ENCODE measurements at regions not wholly inside any gene's neighbourhood (a gene's known extent, or its start where the extent isn't known, plus 50 kb on each side); places are given as distances from the start of the nearest gene placed in this dataset.
A peak's percentile ranks its signal among the peaks of the same experiment; 100 is the strongest.

DNA sequence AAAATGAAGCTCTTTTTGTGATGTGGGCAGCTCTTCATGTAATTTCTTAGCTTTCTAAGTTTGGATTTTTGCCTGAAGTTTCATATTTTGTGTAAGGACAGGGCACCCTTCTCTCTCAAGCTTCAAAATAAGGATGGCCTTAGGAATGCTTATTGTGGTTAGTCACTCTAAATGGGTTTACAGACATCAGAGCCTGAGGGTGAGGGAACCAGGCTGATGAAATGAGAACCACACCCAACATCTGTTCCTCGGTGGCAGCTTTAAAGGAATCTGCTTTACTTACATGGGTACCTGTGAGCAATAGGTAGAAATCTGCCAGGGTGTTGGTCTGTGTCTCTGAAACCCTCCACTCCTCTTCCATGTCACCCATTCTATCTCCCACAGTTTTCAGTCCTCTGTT is 174.3 kb downstream of the EMX2 start:
- DNase-seq (ENCODE audit: low spot score), result no peak

DNA sequence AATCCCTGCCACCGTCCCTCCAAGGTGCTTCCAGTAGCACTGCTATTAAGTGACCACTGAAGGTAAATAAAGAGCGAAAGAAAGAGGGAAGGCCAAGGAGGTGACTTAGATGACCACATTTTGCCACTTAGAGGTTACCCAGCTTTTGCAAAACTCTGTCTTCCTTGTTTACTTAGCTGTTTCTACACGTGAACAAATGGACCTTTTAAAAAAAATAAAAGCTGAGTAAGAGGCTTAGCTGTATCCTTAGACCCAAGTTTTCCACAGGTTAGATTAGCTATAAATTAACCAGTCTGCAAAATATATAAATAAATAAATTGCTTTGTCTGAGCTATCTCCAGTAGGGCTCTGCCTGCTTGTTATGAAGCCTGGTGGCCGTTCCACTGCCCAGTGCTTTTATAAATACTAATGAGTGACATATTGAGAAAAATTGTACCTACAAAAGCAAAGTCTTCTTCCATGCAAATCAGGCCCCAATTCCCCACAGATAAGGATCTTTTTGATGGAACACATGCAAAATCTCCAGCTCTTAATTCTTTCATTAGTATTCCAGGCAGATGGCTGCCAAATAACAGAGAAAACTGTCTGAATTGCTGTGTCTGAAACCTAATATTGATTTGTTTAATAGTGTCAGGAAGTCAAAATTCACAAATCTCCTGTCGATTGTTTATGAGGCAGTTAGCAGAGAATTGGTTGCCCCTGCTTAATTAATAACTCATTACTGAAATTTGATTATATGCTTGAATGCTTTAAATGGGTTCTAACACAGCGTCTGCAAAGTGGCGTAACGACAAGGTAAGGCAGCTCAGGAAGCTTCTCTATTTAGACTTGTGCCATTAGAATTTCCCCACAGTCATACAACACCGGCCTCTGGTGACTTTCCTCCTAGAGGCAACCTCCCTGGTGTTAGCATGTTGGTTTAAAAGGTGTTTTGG is 176.7 kb downstream of the EMX2 start:
- DNase-seq (ENCODE audit: low spot score), result no peak

DNA sequence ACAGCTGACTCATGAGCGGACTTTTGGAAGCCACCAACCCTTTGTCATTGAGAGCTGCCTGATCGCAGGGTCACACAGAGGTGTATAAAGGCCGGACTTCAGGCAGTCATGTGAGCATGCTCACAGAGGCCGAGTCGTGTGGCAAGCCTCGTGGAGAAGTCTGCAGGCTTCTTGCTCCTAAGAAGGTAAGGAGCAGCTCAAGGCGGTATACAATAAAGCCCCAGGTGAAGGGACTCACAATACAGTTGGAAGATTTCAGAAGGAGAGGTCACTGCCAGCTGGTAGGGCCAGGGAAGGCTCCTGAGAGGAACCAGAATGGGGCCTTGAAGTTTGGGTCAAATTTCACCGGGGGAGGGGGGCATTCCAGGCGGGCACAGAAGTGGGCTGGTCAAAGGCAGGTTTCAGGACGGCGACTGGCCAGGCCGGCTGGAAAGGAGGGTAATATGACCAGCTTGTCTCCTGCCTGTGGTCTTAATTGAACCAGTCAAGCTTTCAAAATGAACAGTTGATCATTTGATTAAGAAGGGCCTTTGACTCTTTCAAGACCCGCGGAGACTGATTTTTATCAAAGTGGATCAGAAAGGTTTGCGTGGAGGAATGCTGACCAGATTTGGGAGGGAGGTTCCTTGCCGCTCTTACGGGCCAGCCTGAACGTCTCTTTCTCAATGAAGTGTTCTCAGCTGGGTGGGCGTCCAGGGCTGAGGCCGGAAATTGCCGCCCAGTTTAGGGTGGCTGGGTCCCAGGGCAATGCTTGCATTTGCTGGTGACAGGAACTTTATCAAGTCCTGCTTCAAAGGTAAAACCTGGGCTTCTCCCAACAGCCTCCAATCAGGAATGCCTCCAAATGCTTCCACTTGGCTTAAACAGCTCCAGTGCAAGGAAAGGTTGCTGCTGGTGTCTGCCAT is 178.6 kb downstream of the EMX2 start:
- no peak for DNase-seq (ENCODE audit: low spot score)

DNA sequence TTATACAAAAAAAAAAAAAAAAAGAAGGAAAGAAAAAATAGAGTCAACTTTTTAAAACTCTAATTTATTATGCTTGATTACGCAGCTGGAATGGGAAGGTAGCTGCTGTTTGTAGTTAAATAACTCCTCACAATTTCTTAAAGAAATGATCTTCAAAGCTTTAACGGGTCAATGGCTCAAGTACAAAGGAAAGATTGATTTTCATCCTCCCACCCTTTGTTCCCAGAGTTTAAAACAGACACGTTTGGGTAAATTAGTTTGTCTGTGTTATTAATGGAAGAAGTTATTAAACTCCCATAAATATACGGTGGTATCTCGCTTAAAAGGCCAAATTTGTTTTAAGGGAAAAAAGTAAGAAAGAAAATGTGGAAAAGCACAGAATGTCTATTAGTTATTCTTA is 179.3 kb downstream of the EMX2 start:
- no peak for DNase-seq (ENCODE audit: low spot score)

DNA sequence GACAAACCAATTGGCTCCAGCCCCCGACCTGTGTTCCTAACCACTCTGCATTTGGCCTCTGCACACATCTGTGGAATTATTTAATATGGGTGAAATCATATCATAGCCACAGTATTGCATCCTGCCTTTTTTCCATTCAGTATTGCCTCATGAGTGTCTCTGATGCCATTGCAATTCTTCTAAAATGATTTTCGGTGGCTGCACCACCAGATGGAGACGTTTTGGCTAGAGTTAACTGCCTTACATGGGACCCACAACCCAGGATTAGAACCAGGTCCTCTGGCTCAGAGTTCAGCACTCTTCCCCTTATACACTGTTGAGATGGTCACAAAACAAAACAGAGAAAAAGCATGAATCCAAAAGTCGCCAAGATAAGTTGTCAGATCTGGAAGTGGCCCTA is 180.8 kb downstream of the EMX2 start:
- DNase-seq (ENCODE audit: low spot score), result no peak

DNA sequence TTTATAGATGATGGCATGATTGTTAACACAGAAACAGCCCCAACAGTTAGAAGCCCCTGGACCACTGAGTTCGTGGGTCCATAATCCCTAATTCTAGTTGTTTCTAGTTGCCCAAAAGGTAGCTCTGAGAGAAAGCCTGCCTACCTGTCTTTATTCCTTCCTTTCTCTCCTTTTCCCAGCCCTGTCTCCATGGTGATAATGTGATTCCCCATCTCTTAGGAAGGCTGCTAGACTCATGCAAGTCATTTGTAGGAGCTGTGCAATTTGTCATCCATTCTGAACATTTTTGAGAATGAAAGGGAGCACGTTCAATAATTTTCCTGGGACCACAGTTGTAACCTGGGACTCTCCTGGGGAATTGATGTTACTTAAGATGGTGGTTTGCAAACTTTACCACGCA is 183.4 kb downstream of the EMX2 start:
- no peak for DNase-seq (ENCODE audit: low spot score)

DNA sequence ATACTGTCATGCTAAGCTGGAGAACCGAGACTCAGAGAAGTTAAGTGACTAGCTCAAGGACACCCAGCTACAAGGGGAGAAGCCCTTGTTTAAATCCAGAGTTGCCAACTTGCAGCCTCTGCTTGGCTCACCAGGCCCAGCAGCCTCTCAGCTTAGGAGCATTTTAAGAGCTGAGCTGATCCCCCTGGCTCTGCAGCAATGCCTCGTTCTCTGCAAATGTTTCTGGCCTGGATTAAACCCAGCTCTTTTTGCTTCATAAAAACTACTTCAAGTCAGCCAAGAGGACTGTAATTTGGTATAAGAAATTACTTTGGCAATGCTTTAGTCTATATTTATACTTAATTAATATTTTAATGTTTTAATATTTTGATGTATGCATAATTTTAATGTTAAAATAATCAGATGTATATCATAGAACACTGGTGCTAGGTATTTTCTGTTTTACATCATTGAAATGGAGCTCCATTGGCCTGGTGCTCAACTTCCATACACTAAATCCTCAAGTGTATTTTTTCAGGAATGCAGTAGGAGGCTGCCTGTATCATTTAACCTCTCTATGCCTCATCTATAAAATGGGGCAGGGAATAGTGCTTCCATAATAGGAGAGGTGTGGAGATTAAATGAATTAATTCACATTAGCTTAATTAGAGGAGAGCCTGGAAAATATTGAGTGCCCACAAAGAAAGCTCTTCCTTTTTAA is 184.2 kb downstream of the EMX2 start:
- peak; percentile 87 for DNase-seq (ENCODE audit: low spot score)

DNA sequence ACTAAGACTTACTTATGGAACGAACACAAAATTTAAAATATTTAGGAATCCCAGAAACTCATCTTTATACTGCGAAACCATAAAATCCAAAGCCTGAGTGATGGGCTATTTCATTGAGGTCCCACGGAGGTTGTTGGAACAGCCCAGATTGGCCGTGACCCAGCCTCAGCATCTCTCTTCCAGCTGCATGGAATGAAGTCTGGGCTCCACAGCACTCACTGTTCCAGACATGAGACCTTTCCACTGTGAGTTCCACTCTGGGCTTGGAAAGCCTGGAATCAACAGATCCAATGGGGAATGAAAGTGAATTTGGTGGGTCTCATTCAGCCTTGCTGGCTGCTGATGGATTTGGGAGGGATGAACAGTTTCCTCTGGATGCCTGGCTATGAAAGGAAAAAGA is 184.9 kb downstream of the EMX2 start:
- no peak for DNase-seq (ENCODE audit: low spot score)

DNA sequence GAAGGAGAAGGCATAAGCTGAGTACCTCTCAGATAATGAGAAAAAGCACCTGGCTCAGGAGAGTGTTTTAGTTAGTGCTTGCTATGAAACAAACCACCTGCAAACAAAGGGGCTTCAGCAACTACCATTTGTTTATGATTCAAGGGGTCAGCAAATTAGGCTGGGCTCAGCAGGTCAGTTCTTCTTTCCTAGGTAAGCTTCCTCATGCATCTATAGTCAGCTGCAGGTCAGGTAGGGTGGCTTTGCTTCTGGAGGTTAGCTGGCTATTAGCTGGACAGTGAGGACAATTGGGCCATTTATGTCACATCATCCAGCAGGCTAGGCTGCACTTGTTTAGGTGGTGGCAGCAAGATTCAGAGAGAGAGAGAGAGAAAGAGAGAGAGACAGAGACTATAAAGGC is 185.5 kb downstream of the EMX2 start:
- no peak for DNase-seq (ENCODE audit: low spot score)

DNA sequence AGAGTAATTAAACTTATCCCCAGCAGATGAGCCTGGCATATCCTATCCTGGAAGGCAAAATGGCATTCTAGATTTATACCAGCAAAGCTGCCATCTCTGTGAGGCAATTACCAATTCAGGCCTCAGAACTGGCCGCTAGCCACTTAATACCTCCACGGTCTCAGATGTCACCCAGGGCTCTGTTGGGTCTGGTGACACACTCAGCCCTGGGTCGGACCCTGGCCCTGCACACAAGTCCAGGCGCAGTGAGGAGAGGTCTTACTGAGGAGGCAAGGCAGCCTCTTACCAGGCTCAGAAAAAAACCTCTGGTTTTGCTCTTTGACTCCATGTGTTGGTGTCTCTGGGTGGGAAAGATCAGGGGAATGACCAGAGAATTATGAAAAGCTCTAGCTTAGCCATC is 186.6 kb downstream of the EMX2 start:
- DNase-seq (ENCODE audit: low spot score), result no peak

DNA sequence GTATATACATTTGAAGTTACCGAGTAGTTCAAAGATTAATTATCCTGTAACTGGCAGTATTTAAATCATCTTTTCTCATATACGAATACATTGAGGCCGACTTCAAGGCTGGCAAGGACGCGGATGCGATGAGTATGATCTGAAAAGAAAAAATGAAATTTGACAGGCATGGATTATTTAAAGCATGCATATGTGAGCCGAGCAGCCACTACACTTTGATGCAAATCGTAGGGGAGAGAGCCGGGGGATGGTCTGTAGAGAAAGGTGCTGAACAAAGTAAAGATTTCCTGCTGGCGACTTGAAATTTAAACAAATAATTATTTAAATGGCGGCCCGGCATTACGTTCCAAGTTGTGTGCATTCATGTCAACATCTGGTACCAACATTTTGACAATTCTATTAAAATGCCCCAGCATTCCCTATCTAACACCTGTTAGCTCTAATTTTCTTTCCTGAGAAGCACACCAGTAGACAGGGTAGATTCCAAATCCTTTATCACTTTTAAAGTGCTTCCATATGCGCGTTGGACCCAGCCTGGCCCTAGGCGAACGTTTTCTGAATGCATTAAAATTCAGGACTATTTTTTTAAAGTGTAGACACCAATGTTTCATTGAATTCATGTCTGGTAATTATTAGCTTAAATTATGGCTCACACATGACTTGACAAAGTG is 188.7 kb downstream of the EMX2 start:
- no peak for DNase-seq (ENCODE audit: low spot score)

DNA sequence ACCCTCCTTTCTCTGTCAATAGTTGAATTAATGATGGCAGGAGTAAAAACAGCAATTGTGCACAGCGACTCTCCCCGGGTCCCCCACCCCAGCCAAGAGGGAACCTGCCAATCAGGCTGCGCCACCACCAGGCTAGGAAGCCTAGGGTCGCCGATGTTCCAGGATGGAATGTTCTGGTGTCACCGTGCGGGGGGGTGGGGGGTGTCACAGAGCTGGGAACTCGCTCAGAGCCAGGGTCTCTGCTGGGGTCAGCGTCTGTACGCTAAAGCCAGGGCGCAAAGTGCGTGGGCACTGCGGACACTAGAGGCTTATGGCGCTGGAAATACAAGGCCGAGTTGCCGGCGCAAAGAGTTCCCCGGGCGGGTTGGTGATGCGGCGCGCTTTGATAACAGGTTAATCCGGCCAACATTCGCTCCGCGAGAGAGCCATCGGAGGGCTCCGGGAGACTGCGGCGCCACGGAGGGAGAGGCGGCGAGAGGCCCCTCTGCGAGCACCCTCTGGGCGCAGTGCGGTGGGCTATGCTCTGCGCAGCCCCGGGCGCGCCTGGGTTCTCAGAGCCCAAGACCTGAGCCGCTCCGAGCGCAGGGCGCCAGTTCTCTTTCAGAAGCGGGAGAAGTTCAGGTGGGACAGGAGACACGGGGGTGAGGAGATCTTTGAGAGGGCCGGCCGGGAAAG is 192.3 kb downstream of the EMX2 start:
- no peak for DNase-seq (ENCODE audit: low spot score)

DNA sequence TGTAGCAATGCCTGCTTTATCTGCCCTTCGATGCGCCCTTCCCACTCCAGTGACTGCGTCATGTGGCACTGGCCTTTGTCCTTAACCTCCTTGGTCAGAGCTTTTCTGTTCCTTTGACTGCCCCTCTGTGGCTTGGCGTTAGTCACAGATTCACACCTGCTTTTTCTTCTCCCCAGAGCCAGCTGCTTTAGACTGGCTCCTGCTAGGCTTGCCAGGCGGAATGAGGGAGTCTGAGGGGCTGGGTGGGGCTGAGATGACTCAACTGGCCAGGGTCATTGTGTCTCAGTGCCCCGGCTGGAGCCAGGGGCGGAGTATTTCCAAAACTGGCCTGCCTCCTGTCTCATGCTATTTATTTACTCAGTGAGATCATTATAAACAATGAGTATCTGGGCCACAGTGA is 194.1 kb downstream of the EMX2 start:
- DNase-seq (ENCODE audit: low spot score), result no peak

DNA sequence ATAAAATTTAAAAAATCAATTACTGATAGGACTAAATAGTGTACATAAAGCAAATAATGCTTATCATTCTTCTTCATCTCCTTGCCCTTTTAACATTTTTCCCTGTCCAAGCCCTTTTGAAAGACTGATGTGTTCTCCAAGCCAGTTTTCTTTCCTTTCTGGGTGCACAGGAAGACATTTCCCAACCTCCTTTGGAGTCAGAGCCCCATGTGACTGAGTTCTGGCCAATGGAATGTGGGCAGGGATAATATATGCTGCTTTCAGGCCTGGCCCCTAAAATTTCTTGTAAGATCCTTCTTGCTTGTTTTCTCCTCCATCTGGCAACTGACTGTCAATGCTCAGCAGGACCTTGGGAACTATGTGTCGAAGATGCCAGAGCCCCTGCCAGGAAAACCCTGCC is 197.5 kb downstream of the EMX2 start:
- no peak for DNase-seq (ENCODE audit: low spot score)

DNA sequence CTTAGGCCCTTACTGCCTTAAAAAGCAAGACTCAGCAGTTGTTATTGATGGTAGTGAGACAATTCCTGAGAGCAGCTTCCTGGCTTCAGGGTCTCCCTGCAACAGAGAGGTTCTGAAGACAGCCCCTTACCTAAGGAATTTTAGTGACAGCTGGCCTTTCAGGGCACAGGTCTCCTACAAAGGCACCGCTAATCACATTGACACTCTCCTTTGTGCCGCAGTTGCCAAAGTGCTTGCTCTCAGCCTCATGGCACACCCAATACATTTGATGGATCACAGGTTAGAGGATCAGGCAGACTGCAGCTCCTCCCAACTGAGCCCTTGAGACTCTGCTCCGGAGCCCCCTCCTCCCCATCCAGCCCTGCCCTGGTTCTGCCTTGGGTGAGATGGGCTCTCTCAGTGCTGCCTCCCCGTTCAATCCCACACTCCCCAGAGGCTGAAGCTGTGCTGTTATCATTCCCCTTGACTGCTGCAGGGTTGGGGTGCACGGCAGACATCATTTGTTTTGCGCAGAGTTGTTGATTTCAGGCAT is 198.2 kb downstream of the EMX2 start:
- DNase-seq (ENCODE audit: low spot score), result no peak

DNA sequence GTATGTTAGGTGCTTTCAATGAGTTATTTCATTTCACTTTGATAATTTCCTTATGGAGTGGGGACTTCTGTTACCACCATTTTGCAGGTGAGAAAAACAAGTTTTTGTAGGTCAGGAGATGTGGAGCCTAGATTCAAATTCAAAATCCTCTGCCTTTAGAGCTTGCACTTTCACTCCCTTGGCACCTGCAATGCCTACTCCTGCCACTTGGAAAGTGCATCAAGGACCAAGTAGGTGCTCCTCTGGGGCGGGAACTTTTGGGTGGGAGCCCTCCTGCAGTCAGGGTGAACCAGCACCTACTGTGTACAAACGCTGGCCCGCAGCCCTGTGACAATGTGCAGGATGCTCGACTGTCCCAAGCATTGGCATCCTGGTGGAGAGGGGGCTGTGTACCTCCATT is 199.0 kb downstream of the EMX2 start:
- DNase-seq (ENCODE audit: low spot score), result no peak

DNA sequence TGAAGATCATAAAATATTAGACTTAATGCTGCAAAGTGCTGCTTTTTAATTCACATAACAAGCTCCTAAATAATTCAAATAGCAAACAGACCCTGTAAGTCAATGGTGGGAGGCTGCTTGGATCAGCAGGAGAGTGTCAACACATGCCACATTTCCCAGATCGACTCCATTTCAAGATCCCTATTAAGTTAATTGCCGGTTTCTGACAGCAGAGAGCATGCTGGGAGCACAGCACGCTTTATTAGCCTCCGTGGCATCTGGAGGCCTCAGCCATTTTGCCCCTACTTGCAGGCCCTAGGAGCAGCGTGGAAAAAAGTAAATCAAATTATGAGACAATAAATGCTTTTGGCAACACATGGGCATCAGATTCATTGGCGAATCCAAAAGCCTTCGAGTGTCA is 201.0 kb downstream of the EMX2 start:
- DNase-seq (ENCODE audit: low spot score), result no peak

DNA sequence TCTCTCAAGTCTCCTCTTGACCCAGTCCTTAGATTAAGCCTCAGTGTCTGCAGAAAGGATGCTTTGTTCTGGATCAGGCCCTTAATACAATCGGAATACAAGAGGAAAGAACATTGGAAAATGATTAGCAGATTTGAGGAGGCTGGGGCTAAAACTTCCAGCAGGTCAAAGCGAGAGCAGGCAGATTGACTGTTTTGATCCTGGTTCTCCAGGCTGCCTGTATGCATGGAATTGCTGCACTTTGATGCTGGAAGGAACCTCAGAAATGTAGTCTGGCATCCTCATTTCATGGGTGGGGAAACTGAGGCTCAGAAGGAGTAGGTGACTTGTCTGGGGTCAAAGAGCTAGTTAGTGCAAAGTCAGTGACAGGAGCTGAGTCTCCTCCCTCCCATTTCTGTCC is 202.8 kb downstream of the EMX2 start:
- DNase-seq (ENCODE audit: low spot score), result no peak

DNA sequence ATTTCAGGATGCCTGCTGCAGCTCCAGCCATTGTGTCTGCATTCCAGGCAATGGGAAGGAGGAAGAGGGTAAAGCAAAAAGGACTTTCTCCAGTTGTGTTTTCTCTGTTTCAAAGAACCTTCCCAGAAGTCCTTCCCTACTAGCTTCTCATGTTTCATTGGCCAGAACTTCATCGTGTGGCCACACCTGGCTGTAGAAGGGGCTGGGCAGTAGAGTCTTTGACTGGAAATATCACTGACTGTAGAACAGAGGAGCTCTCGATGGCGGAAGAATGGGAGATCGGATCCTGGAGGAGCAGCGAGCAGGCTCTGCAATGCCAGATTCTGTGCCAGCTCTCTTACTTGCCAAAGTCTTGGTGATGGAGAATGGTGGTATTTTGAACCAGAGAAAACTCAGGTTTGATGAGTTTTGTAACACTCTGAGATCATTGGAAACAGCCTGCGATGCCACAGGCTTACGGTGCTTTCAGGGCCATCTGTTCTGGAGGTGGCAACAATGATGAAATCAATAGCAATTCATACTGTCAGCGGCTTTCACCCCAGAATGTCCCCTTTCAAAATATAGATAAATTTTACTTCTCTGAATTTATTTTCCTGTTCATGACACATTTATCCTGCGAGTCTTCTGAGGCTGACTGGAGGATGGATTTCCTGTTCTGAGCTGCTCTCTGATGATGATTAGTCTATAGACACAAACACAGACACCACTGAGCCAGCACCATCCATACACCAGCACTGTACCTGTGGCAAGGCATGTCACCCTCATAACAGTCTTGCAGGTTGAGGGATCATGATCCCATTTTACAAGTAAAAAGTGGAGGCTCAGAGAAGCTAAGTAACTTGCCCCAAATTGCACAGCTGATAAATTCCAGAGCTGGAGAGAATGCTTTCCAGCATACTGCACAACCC is 204.2 kb downstream of the EMX2 start:
- no peak for DNase-seq (ENCODE audit: low spot score)

DNA sequence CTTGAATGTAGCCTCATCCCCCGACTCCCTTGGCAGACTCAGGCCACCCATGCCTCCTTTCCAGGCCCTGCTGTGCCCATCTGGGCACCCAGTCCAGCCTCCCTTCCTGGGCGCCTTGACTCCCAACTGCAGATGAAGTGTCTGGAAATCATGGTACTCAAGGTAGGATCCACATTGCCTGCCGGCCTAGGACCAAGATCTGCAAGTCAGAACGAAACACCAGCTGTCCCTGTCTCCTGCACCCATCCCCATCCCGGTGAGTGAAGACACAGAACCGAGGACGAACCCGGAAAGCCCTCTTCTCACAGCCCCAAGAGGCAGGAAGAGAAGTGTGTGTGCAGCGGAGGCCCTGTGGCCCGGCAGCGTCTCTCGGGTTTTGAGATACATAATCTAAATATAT is 205.1 kb downstream of the EMX2 start:
- no peak for DNase-seq (ENCODE audit: low spot score)
